Liver (tissue), 8 donors: ENCODE measurements at regions not wholly inside any gene's neighbourhood (a gene's known extent, or its start where the extent isn't known, plus 50 kb on each side); places are given as distances from the start of the nearest gene placed in this dataset.

ENCODE experiments used
- DNase-seq: peaks from one replicate; pipeline ENCODE4 v3.0.0-alpha.2; 2017; ENCODE audit warnings: low spot score
- H3K27ac ChIP-seq, 2 donors: one replicate each; pipeline ENCODE4 v1.7.0; 2013; ENCODE audit warnings: inconsistent platforms in 2 of 2, low read length in 2 of 2, control low read depth in 1 of 2, low read depth in 1 of 2, mild to moderate bottlenecking in 1 of 2
- H3K27me3 ChIP-seq, 4 donors: one replicate each; pipeline versions ENCODE4 v1.6.1 to v1.7.0; 2013; ENCODE audit warnings: low read length in 3 of 4, inconsistent platforms in 1 of 4, mild to moderate bottlenecking in 1 of 4, moderate library complexity in 1 of 4; ENCODE audit not compliant: control insufficient read depth in 4 of 4, insufficient read depth in 4 of 4
- H3K36me3 ChIP-seq, 4 donors: one replicate each; pipeline versions ENCODE4 v1.6.1 to v1.7.0; 2013; ENCODE audit warnings: low read length in 3 of 4, mild to moderate bottlenecking in 3 of 4, low read depth in 1 of 4, moderate library complexity in 1 of 4; ENCODE audit not compliant: control insufficient read depth in 4 of 4, insufficient read depth in 3 of 4
- H3K4me1 ChIP-seq, 4 donors: one replicate each; pipeline versions ENCODE4 v1.6.1 to v1.7.0; 2013; ENCODE audit warnings: low read length in 3 of 4, mild to moderate bottlenecking in 3 of 4, moderate library complexity in 1 of 4; ENCODE audit not compliant: control insufficient read depth in 4 of 4, insufficient read depth in 4 of 4
- H3K4me3 ChIP-seq, 3 donors: one replicate each; pipeline versions ENCODE4 v1.6.1 to v1.7.0; 2013; ENCODE audit warnings: low read length in 3 of 3, control low read depth in 1 of 3, low read depth in 1 of 3, mild to moderate bottlenecking in 1 of 3
- H3K9ac ChIP-seq, 2 donors: one replicate each; pipeline ENCODE4 v1.7.0; 2013; ENCODE audit warnings: low read length in 2 of 2, mild to moderate bottlenecking in 2 of 2, moderate library complexity in 2 of 2, control low read depth in 1 of 2, low read depth in 1 of 2
- H3K9me3 ChIP-seq, 4 donors: one replicate each; pipeline versions ENCODE4 v1.6.1 to v1.7.0; 2013; ENCODE audit warnings: low read length in 3 of 4; ENCODE audit not compliant: control insufficient read depth in 4 of 4
- EGR1 ChIP-seq, 2 donors: IDR thresholded peaks; 2 replicates each; pipeline ENCODE4 v1.6.1; 2016 to 2018; ENCODE audit warnings: antibody characterized with exemption in 2 of 2, low read depth in 2 of 2
- FOXA1 ChIP-seq: IDR thresholded peaks from 2 replicates; pipeline ENCODE4 v1.6.1; 2016; ENCODE audit warnings: antibody characterized with exemption
- FOXA2 ChIP-seq: IDR thresholded peaks from 2 replicates; pipeline ENCODE4 v1.6.1; 2016; ENCODE audit warnings: antibody characterized with exemption
- GABPA ChIP-seq, 2 donors: IDR thresholded peaks in 1 of 2; conservative IDR thresholded peaks in 1 of 2; 2 replicates each; pipeline ENCODE4 v1.6.1; 2016; ENCODE audit warnings: antibody characterized with exemption in 2 of 2, mild to moderate bottlenecking in 1 of 2, moderate library complexity in 1 of 2
- HNF4A ChIP-seq, 2 donors: conservative IDR thresholded peaks; 2 replicates each; pipeline ENCODE4 v1.6.1; 2016; ENCODE audit warnings: antibody characterized with exemption in 2 of 2, mild to moderate bottlenecking in 2 of 2
- HNF4G ChIP-seq: IDR thresholded peaks from 2 replicates; pipeline ENCODE4 v1.6.1; 2016; ENCODE audit warnings: antibody characterized with exemption
- JUND ChIP-seq, 2 donors: IDR thresholded peaks; 2 replicates each; pipeline ENCODE4 v1.6.1; 2016; ENCODE audit warnings: antibody characterized with exemption in 2 of 2
- NR2F2 ChIP-seq: IDR thresholded peaks from 2 replicates; pipeline ENCODE4 v1.6.1; 2016; ENCODE audit warnings: antibody characterized with exemption
- RXRA ChIP-seq, 2 donors: IDR thresholded peaks; 2 replicates each; pipeline ENCODE4 v1.6.1; 2017 to 2018; ENCODE audit warnings: antibody characterized with exemption in 2 of 2, mild to moderate bottlenecking in 1 of 2
- SP1 ChIP-seq: IDR thresholded peaks from 2 replicates; pipeline ENCODE4 v1.6.1; 2018; ENCODE audit warnings: antibody characterized with exemption, mild to moderate bottlenecking
- TAF1 ChIP-seq: conservative IDR thresholded peaks from 2 replicates; pipeline ENCODE4 v1.6.1; 2016; ENCODE audit warnings: antibody characterized with exemption, mild to moderate bottlenecking
- WGBS: extraction: QIAGEN DNeasy Blood & Tissue Kit; methylation state at CpG from one replicate; pipeline ENCODE4 v1.1.7; 2013; 5-methylcytosine and 5-hydroxymethylcytosine counted together
- TF ChIP-seq, protein P1 (sequence below): IDR thresholded peaks from 2 replicates; pipeline ENCODE4 v1.6.1; 2016; ENCODE audit warnings: antibody characterized with exemption
- TF ChIP-seq, protein P2 (sequence below): IDR thresholded peaks from 2 replicates; pipeline ENCODE4 v1.6.1; 2016; ENCODE audit warnings: antibody characterized with exemption
- TF ChIP-seq, protein P3 (sequence below): IDR thresholded peaks from 2 replicates; pipeline ENCODE4 v1.6.1; 2016; ENCODE audit warnings: antibody characterized with exemption, mild to moderate bottlenecking
- TF ChIP-seq, protein P4 (sequence below): fragments of 150-350 bp; IDR thresholded peaks from 2 replicates; pipeline ENCODE4 v1.5.1; 2017; ENCODE audit warnings: improper control_type of control experiment, low read depth, low read length; ENCODE audit not compliant: missing input control
- donor health status: healthy.
- donor health status: healthy.
- donor health status: healthy.
- donor health status: healthy.
- donor health status: healthy.

DNA sequence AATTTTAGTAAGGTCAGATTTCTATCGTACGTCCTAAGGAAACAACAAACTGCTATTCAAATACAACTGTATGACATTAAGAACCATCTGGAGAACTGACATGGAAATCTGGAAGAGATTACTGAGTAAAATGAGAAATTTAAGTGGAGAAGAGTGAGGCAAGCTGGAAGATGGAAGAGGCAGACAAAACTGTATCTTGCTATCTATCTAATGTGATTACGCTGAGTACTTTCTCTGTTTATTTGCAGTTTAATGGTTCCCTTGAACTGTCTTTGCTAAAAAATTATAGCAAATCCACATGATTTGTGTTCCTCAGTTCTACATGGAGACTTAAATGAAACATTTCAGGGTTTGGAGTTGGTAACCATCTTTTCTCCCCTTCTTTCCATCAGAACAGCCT is 927.1 kb upstream of the MBL2 start:
- Histone ChIP-seq H3K27ac (no peak overlapping the region), H3K4me3 (no peak overlapping the region), H3K4me1 (no peaks in the 10 kb centered on the region), H3K9ac (no peak overlapping the region), H3K9me3 (no peaks in the 10 kb centered on the region), H3K27me3 (no peaks in the 10 kb centered on the region), H3K36me3 (no peaks in the 10 kb centered on the region)
- no peak for TF ChIP-seq FOXA2
- no peak for TF ChIP-seq HNF4G
- TF ChIP-seq, protein P1, sequence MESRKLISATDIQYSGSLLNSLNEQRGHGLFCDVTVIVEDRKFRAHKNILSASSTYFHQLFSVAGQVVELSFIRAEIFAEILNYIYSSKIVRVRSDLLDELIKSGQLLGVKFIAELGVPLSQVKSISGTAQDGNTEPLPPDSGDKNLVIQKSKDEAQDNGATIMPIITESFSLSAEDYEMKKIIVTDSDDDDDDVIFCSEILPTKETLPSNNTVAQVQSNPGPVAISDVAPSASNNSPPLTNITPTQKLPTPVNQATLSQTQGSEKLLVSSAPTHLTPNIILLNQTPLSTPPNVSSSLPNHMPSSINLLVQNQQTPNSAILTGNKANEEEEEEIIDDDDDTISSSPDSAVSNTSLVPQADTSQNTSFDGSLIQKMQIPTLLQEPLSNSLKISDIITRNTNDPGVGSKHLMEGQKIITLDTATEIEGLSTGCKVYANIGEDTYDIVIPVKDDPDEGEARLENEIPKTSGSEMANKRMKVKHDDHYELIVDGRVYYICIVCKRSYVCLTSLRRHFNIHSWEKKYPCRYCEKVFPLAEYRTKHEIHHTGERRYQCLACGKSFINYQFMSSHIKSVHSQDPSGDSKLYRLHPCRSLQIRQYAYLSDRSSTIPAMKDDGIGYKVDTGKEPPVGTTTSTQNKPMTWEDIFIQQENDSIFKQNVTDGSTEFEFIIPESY: no peak
- no peak for TF ChIP-seq NR2F2
- no peak for TF ChIP-seq HNF4A (conservative IDR thresholded peaks at IDR 0.05)
- TF ChIP-seq, protein P2, sequence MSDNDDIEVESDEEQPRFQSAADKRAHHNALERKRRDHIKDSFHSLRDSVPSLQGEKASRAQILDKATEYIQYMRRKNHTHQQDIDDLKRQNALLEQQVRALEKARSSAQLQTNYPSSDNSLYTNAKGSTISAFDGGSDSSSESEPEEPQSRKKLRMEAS: no peak
- no peak for TF ChIP-seq SP1
- TF ChIP-seq GABPA (IDR thresholded peaks at IDR 0.05 in 1 of 2, conservative IDR thresholded peaks at IDR 0.05 in 1 of 2): no peak
- TF ChIP-seq EGR1 (IDR thresholded peaks at IDR 0.05; ENCODE audit: low read depth in 2 of 2): no peak
- TF ChIP-seq TAF1: no peak
- TF ChIP-seq, protein P3, sequence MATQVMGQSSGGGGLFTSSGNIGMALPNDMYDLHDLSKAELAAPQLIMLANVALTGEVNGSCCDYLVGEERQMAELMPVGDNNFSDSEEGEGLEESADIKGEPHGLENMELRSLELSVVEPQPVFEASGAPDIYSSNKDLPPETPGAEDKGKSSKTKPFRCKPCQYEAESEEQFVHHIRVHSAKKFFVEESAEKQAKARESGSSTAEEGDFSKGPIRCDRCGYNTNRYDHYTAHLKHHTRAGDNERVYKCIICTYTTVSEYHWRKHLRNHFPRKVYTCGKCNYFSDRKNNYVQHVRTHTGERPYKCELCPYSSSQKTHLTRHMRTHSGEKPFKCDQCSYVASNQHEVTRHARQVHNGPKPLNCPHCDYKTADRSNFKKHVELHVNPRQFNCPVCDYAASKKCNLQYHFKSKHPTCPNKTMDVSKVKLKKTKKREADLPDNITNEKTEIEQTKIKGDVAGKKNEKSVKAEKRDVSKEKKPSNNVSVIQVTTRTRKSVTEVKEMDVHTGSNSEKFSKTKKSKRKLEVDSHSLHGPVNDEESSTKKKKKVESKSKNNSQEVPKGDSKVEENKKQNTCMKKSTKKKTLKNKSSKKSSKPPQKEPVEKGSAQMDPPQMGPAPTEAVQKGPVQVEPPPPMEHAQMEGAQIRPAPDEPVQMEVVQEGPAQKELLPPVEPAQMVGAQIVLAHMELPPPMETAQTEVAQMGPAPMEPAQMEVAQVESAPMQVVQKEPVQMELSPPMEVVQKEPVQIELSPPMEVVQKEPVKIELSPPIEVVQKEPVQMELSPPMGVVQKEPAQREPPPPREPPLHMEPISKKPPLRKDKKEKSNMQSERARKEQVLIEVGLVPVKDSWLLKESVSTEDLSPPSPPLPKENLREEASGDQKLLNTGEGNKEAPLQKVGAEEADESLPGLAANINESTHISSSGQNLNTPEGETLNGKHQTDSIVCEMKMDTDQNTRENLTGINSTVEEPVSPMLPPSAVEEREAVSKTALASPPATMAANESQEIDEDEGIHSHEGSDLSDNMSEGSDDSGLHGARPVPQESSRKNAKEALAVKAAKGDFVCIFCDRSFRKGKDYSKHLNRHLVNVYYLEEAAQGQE: no peak
- TF ChIP-seq FOXA1: no peak
- no peak for TF ChIP-seq JUND (IDR thresholded peaks at IDR 0.05)
- no peak for TF ChIP-seq RXRA (IDR thresholded peaks at IDR 0.05)
- DNase-seq: no peak
- WGBS: 88% methylated on average over 3 of the region's 3 CpGs

DNA sequence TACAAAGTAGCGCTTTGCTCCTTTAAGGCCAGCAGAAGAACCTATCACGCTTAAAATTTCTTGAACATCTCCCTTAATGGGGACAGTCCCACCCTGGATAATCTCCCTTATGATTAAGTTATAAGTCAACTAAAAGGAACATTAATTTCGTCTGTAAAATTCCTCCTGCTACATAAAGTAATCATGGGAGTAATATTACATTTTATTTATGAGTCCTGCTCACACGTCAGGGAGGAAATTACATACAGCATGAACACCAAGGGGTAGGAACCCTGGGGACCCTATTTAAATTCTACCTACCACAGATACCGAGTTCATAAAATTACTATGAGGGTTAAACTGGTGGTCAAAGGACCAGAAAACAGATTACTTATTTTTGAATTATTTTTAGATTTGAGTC is 926.6 kb upstream of the MBL2 start:
- DNase-seq: no peak
- Histone ChIP-seq H3K27me3 (no peaks in the 10 kb centered on the region), H3K36me3 (no peaks in the 10 kb centered on the region), H3K4me3 (no peak overlapping the region), H3K27ac (no peak overlapping the region), H3K9me3 (no peaks in the 10 kb centered on the region), H3K9ac (no peak overlapping the region), H3K4me1 (no peaks in the 10 kb centered on the region)
- no peak for TF ChIP-seq NR2F2
- TF ChIP-seq, protein P3: no peak
- no peak for TF ChIP-seq EGR1 (IDR thresholded peaks at IDR 0.05; ENCODE audit: low read depth in 2 of 2)
- no peak for TF ChIP-seq GABPA (IDR thresholded peaks at IDR 0.05 in 1 of 2, conservative IDR thresholded peaks at IDR 0.05 in 1 of 2)
- TF ChIP-seq, protein P4, sequence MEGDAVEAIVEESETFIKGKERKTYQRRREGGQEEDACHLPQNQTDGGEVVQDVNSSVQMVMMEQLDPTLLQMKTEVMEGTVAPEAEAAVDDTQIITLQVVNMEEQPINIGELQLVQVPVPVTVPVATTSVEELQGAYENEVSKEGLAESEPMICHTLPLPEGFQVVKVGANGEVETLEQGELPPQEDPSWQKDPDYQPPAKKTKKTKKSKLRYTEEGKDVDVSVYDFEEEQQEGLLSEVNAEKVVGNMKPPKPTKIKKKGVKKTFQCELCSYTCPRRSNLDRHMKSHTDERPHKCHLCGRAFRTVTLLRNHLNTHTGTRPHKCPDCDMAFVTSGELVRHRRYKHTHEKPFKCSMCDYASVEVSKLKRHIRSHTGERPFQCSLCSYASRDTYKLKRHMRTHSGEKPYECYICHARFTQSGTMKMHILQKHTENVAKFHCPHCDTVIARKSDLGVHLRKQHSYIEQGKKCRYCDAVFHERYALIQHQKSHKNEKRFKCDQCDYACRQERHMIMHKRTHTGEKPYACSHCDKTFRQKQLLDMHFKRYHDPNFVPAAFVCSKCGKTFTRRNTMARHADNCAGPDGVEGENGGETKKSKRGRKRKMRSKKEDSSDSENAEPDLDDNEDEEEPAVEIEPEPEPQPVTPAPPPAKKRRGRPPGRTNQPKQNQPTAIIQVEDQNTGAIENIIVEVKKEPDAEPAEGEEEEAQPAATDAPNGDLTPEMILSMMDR: no peak
- no peak for TF ChIP-seq SP1
- WGBS: 75% methylated on average over 5 of the region's 5 CpGs
